ENCODE measurements at regions not wholly inside any gene's neighbourhood (a gene's known extent, or its start where the extent isn't known, plus 50 kb on each side); places are given as distances from the start of the nearest gene placed in this dataset.

- DNase-seq = no peak
These were observed 487.2 kb upstream of the RASGRP1 start for GRCh38 chr15:39051626-39052322.

DNA sequence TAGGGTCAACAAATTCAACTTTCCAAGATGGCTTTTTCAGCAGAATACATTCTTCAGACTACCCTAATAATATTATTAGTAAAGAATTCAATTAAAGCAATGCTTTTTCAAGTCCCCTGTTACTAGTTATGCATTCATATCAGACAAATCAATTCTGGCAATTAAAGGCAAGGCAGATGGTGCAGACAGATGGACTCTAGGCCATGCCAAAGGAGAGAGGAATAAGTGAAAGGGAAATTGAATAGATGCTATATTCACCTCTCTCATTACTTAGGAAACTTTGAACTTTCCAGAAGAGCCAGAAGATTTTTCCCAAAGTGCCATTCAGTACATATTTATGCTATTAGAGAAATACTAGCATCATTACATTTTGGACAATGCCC lies 487.7 kb upstream of the RASGRP1 start:
- no peak for DNase-seq

DNA sequence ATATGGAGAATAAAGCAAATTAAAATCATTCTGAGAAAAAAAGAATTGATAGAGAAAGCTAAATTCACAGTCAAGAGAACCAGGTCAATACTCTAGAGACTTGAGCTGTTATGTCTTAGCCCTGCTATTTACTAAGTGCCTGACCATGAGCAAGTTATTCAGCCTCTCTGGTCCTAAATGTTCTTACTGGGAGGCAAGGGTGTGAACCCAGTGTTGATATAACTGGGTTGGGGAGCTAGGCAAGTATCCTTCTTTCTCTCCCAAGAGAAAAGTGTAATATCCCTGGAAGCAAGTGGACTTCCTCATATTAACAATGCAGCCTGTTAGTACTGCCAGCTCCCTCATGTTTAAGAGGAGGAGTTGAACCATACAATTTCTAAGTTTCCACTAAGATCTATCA lies 488.9 kb upstream of the RASGRP1 start:
- DNase-seq = no peak

DNA sequence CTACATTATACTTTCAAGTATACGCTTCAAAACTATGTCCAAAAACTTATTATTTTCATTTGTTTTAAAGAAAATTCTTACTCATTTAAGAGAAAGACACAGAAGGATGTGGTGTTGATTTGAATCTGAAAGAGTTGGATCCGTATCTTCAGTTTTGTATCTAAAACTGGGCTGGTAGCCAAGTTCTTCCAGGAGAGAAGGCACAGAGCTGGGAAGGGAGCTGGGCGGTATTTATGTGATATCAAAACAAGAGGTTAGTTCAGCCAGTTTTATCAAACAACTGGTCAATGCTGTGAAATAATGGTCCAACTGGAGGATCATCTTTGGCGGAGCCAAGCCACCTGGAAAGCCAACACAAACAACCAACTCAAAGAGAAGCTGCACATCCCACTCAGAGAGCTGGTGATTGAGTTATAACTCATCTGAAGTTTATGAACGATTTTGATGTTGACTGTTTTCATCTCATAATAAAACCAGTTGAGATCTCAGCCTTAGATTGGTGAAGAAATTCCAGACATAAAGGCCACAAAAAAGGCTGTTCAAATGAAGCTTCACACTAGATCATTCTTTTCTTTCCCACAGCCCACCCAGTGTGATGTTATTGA lies 489.6 kb upstream of the RASGRP1 start:
- DNase-seq = no peak

- no peak for DNase-seq
These were observed 491.7 kb upstream of the RASGRP1 start for GRCh38 chr15:39056357-39056756.

- no peak for DNase-seq
These were observed 493.9 kb upstream of the RASGRP1 start for GRCh38 chr15:39058351-39059131.

DNA sequence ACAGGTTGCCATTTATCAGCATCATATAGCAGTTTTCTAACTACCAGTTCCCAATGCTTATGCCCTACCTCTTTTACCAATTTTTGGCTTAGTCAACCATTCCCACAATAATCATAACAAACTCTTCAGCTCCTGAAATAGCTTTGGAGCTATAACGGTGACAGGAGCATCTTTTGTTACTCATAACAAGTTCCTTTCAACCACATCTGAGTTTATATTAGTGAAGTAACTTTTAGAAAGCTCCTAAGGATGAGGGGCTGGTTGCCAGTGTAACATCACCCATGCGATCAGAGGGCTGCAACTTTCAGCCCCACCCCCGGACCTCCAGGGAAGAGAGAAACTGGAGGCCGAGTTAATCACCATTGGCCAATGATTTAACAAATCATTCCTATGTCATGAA lies 495.3 kb upstream of the RASGRP1 start:
- no peak for DNase-seq

- no peak for DNase-seq
These were observed 497.4 kb upstream of the RASGRP1 start for GRCh38 chr15:39061952-39062464.

DNA sequence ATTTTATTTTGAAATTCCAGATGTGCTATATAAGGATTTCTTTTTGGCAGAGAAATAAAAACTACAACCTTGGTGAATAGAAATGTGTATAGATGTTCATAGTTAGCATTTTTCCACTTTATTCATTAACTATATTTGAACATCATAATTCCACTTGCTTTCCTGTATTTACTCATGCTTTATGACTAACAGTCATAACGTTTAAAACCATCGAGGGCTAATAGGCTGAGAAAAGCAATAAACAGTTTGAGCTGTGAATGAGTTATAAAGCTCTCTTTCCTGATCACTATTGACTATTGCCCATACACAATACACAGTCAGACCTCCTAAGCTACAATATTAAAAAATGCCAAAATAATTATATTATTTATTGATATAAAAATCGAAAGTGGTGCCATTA lies 502.1 kb upstream of the RASGRP1 start:
- DNase-seq = no peak

GRCh38 chr15:39074341-39074985 lies 506.4 kb upstream of the THBS1 start:
- no peak for DNase-seq

DNA sequence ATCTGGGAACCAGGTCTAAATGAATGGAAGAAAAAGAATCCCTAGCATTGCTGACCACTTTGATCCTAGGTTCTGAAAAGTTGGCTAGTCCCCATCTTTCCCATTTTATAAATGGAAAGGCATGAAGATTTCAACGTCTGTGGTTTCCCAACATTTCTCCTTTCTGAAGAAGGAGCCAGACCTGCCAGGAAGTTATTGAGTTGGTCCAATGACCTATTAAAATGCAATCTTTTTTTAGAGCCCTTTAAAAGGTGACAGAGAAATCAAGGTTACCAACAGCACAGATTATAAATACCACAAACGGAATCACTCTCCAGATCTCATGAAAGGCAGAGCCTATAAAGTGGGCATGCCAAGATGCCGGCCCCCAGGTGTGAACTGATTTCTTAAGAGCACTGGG lies 505.6 kb upstream of the THBS1 start:
- DNase-seq = no peak

DNA sequence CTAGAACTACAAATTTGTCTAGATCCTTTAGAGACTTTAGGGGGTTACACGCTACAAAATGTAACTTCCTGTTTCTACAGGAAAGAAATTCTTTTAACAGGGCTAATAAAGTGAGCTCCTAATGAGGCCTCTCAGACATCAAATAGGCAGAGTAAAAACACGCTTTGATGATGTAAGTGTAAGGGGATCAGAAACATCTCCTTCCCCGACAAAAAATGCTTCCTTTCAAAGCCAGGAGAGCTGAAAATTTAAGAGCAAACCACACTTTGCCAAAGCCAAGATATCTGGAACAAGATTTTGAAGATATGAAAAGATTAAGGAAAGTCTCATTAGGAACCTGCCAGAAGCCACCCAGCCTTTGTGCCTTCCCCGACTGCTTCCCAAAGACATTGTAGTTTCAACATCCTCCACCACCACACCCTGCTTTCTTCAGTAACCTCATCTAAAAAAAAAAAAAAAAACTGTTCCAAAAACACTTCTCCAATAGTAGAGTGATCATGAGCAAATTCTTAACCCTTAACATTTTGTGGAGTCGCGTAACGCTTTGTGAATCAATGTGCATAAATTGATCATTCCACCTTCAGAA lies 505.0 kb upstream of the THBS1 start:
- no peak for DNase-seq

- DNase-seq = no peak
These were observed 502.9 kb upstream of the THBS1 start for GRCh38 chr15:39078026-39078425.

DNA sequence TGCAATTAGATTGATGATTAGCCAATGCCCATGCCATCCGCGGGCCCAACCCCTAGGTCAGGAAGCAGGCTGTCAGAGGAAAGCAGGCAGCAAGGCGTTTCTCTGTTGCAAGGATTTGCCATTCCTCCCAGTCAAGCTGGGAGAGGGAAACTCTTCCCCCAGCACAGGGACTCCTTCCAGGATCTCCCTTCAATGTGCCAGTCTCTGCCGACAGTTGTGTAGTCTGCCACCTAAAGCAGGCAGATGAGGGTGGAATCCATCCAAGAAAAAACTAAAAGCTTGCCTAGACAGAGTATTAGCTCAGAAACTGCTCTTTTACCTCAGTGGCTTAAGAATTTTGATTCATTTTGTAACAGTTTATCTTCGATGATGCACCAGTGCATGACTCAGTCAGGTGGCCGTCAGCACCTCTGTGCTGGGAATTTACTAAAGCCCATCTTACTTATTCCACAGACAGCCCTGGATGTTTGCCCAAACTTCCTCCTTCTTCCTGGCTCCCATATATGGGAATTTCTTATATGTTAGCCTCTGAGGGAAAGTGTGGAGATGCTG lies 501.5 kb upstream of the THBS1 start:
- no peak for DNase-seq

DNA sequence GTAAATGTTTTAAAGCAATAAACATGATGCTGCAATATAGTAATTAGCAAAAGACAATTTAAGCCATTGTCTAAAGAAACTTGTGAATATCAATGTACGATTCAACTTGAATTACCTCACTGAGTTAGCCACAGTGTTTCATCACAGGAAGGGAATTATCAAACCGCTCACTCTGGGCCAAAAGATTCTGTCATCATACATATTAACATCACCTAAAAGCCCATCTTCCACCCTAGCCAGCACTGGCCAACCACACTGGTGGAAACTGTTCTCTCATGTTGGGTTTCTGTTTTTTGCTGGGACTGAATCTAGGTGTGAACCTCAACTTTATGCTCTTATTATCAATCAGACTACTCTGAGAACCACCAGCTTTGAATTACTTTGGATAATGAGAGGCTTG lies 497.7 kb upstream of the THBS1 start:
- DNase-seq = no peak

DNA sequence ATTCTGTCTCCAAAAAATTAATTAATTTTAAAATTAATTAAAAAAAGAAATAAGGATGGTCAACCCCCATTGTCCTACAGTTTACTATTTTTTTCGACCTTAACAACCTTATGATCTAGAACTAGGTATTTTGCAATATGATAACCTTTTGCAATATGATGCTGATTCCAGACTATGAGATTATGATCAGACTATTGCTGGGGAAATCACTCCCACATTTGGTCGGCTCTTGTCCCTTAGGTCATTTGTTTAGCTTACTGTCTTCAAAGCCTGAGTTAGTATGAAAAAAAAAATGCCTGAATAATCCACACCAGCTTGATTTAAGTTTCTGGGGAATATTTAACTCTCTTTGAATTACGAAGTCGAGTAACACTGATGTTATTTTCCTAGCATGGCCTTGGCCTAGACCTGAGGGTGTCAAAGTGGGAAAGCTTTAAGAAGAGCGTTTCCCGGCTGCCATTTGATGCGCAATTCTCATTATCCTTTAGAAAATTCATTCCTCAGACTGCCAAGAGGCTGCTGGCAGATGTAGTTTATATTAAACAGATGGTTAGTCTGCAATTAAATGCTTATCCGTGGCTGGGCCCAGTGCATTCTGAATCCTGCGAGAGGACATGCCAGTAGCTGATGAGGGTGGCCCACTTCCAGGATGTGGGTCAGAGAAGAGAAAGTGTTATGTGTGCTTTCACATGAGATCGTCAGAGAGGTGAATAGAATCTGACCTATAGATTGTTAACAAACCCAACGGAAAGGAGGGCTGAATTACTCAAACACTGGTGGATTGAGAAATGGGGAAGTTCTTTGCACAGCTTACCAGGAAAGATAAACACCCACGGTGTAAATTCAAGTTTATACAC lies 496.0 kb upstream of the THBS1 start:
- DNase-seq = no peak

DNA sequence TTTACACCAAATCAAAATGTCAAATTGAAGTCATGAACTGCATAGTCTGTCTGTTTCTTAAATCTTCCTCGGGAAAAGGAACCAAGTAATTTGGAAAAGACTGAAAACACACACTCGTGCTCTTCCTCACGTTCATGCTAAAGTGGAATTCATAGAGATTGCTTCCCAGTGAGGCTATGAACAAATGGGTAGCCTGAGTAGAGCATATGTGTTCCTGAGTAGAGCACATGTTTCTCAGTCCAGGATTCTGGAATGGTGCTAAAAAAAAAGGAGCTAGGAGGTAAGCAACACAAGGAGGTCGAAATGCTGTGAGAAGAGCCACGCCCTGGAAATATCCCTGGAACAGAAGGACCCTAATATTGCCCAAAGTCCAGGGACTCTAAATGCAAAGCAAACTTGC lies 494.2 kb upstream of the THBS1 start:
- no peak for DNase-seq

- DNase-seq = no peak
These were observed 492.7 kb upstream of the THBS1 start for GRCh38 chr15:39088156-39088555.

- no peak for DNase-seq
These were observed 488.5 kb upstream of the THBS1 start for GRCh38 chr15:39092354-39092753.

- no peak for DNase-seq
These were observed 488.1 kb upstream of the THBS1 start for GRCh38 chr15:39092761-39093160.

- DNase-seq = no peak
These were observed 486.8 kb upstream of the THBS1 start for GRCh38 chr15:39094116-39094515.

All from NCI-H510A (cell line).